ENCODE measurements at regions not wholly inside any gene's neighbourhood (a gene's known extent, or its start where the extent isn't known, plus 50 kb on each side); places are given as distances from the start of the nearest gene placed in this dataset.

DNA sequence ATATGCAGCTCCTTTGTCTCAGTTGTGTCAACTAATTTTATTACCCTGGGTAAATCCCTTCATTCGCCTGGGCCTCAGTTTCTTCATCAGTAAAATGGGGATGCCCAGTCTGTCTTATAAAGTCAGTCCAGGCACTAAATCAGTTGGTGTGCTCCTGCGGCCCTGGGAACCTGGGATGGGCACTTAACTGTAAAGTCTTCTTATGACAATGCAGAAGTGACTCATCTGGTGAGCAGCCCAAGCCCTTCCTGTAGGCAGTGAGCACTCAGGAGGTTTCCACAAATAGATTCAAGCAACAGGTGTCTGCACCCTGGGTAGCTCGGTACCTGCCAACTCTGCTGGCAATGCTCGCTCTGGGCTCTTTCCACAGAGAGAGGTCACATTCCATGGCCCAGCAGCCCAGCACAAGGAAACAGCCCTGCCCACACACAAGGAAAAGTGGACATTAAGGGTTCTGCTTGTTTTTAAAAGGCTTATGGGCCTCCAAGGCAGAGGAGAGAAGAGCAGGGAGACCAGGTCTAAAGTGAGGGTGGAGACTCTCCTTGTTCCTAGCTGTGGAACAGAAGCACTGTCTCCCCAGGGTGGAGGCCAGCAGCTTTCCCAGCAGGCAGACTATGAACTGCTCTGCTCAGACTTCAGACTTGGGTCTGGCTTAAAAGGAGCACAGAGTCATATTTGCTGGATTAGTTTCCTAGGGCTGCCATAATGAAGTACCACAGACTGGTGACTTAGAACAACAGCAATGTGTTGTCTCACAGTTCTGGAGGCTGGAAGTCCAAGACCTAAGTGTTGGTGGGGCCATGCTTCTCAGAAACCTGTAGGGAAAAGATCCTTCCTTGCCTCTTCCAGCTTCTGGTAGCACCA, 89.7 kb upstream of the ADRA1B start:
- Histone ChIP-seq H3K27me3 (ENCODE audit: control insufficient read depth, insufficient read depth, low read length) (no peaks in the 10 kb centered on the region), H3K36me3 (ENCODE audit: control insufficient read depth, insufficient read depth, low read length) (no peaks in the 10 kb centered on the region), H3K4me3 (ENCODE audit: low read depth, low read length) (no peak overlapping the region)
- TF ChIP-seq, protein P1, sequence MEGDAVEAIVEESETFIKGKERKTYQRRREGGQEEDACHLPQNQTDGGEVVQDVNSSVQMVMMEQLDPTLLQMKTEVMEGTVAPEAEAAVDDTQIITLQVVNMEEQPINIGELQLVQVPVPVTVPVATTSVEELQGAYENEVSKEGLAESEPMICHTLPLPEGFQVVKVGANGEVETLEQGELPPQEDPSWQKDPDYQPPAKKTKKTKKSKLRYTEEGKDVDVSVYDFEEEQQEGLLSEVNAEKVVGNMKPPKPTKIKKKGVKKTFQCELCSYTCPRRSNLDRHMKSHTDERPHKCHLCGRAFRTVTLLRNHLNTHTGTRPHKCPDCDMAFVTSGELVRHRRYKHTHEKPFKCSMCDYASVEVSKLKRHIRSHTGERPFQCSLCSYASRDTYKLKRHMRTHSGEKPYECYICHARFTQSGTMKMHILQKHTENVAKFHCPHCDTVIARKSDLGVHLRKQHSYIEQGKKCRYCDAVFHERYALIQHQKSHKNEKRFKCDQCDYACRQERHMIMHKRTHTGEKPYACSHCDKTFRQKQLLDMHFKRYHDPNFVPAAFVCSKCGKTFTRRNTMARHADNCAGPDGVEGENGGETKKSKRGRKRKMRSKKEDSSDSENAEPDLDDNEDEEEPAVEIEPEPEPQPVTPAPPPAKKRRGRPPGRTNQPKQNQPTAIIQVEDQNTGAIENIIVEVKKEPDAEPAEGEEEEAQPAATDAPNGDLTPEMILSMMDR (IDR thresholded peaks at IDR 0.05; ENCODE audit: insufficient read depth, low read length, severe bottlenecking) = no peak
- DNase-seq (ENCODE audit: low read depth) (peak; percentile 88), FAIRE-seq (peak; percentile 96)

DNA sequence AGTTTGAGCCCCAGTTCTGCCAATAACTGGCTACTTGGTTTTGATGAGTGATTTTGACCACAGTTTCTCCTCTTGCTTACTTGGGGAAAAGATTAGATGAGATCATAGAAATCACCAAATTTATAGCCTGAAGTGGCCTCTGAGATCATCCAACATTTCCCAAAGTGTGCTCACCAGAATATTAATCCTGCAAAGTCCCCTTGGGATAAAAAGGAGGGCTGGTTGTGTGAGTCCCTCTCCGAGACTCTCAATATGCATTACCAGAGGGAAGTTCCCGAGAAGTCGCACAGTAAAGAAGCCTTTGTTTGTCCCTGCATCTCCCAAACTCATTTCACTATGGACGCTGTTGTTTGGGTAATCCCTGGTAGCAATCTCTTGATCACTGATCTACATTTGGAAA, 88.4 kb upstream of the ADRA1B start:
- Histone ChIP-seq H3K27me3 (ENCODE audit: control insufficient read depth, insufficient read depth, low read length) (no peaks in the 10 kb centered on the region), H3K36me3 (ENCODE audit: control insufficient read depth, insufficient read depth, low read length) (no peaks in the 10 kb centered on the region), H3K4me3 (ENCODE audit: low read depth, low read length) (no peak overlapping the region)
- TF ChIP-seq, protein P1 (IDR thresholded peaks at IDR 0.05; ENCODE audit: insufficient read depth, low read length, severe bottlenecking) = no peak
- DNase-seq (ENCODE audit: low read depth) (no peak), FAIRE-seq (no peak)

DNA sequence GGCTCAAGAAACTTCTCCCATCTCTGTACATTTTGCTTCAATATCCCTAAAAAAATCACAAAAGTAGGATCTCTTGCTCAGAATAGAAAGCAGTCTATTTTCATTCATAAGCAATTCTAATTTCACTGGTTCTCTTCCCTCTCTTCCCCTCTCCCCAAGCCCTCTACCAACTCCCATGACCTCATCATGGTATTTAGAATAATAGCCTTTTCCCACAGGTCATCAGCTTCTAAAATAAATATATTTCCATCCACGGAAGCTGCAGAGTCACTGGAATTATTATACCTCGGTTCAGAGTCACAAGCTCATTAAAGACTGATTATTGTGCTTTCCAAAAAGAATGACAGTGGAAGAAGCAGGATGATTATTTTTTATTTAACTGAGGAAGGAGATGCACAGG, 84.2 kb upstream of the ADRA1B start:
- FAIRE-seq = no peak

GRCh38 chr5:159833088-159833487, 83.2 kb upstream of the ADRA1B start:
- TF ChIP-seq, protein P1 (IDR thresholded peaks at IDR 0.05; ENCODE audit: insufficient read depth, low read length, severe bottlenecking) = peak; percentile 4
- no peaks in the 10 kb centered on the region for H3K36me3 ChIP-seq (ENCODE audit: control insufficient read depth, insufficient read depth, low read length)
- no peak for DNase-seq (ENCODE audit: low read depth)
- H3K4me3 ChIP-seq (ENCODE audit: low read depth, low read length) = no peak overlapping the region
- H3K27me3 ChIP-seq (ENCODE audit: control insufficient read depth, insufficient read depth, low read length) = no peaks in the 10 kb centered on the region
- no peak for FAIRE-seq

More for the DNA sequence above, 84.2 kb upstream of the ADRA1B start:
- Histone ChIP-seq H3K4me3 (ENCODE audit: low read depth, low read length) (no peak overlapping the region), H3K27me3 (ENCODE audit: control insufficient read depth, insufficient read depth, low read length) (no peaks in the 10 kb centered on the region), H3K36me3 (ENCODE audit: control insufficient read depth, insufficient read depth, low read length) (no peaks in the 10 kb centered on the region)
- no peak for DNase-seq (ENCODE audit: low read depth)
- TF ChIP-seq, protein P1 (IDR thresholded peaks at IDR 0.05; ENCODE audit: insufficient read depth, low read length, severe bottlenecking) = no peak

DNA sequence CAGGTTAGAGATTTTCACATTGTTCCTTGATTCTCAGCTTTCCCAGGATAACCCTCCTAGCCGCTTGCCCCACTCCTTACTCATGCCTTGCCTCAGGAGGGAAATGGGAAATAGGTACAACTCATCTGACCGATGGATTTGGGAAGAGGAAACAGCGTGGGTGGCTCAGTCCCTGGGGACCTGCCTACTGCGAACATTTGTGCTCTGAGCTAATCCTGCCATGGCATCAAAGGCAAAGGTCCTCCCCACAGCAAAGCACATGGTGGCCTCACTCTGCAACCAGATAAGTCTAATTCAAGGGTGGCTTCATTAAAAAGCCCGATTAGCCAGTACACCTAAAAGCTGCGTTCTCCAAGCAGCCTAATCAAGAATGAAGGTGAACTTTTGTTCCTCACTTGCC, 82.4 kb upstream of the ADRA1B start:
- no peak overlapping the region for H3K4me3 ChIP-seq (ENCODE audit: low read depth, low read length)
- FAIRE-seq = no peak
- DNase-seq (ENCODE audit: low read depth) = no peak
- H3K27me3 ChIP-seq (ENCODE audit: control insufficient read depth, insufficient read depth, low read length) = no peaks in the 10 kb centered on the region
- H3K36me3 ChIP-seq (ENCODE audit: control insufficient read depth, insufficient read depth, low read length) = no peaks in the 10 kb centered on the region
- TF ChIP-seq, protein P1 (IDR thresholded peaks at IDR 0.05; ENCODE audit: insufficient read depth, low read length, severe bottlenecking) = no peak

Data from bronchial epithelial cell (primary cell).